WTC11 (cell line): ENCODE measurements at regions not wholly inside any gene's neighbourhood (a gene's known extent, or its start where the extent isn't known, plus 50 kb on each side); places are given as distances from the start of the nearest gene placed in this dataset.

Experiments used
- ATF6 ChIP-seq: sonication (generic); formaldehyde crosslinking; IDR thresholded peaks from 2 replicates; pipeline ENCODE4 v1.8.1; 2023; ENCODE audit warnings: mild to moderate bottlenecking, missing genetic modification reagents
- CTCF ChIP-seq: fragments of 200-600 bp; IDR thresholded peaks from 2 replicates; pipeline ENCODE4 v1.8.0; 2022; ENCODE audit warnings: antibody characterized with exemption
- NFATC4 ChIP-seq: fragments of 250-450 bp; sonication (Bioruptor Pico); IDR thresholded peaks from 2 replicates; pipeline ENCODE4 v1.9.0; 2021; ENCODE audit warnings: mild to moderate bottlenecking
- ZNF281 ChIP-seq: sonication (generic); formaldehyde crosslinking; IDR thresholded peaks from 2 replicates; pipeline ENCODE4 v1.8.0; 2023; ENCODE audit warnings: mild to moderate bottlenecking, missing genetic modification reagents

GRCh38 chr2:8421658-8422449, 260.0 kb upstream of the ID2 start:
- TF ChIP-seq ATF6 (CRISPR knock-in tag): no peak
- no peak for TF ChIP-seq ZNF281 (CRISPR knock-in tag)
- no peak for TF ChIP-seq NFATC4 (CRISPR knock-in tag)
- no peak for TF ChIP-seq CTCF
